ENCODE measurements at regions not wholly inside any gene's neighbourhood (a gene's known extent, or its start where the extent isn't known, plus 50 kb on each side); places are given as distances from the start of the nearest gene placed in this dataset.

GRCh38 chr10:100679327-100679726 is 66.1 kb upstream of the PAX2 start:
- TF ChIP-seq POLR2A (IDR thresholded peaks at IDR 0.05; ENCODE audit: low read length) (no peak), GATA1 (IDR thresholded peaks at IDR 0.05; ENCODE audit: low read depth, low read length) (no peak)

Data from erythroblast (primary cell).